ENCODE measurements at regions not wholly inside any gene's neighbourhood (a gene's known extent, or its start where the extent isn't known, plus 50 kb on each side); places are given as distances from the start of the nearest gene placed in this dataset.

- no peak for TF ChIP-seq EZH2 (IDR thresholded peaks at IDR 0.05)
- no peak for TF ChIP-seq POLR2AphosphoS5 (IDR thresholded peaks at IDR 0.05; ENCODE audit: borderline replicate concordance, low read depth, low read length)
- TF ChIP-seq FOXP2 (optimal IDR thresholded peaks at IDR 0.05; ENCODE audit: control extremely low read depth, extremely low read length, insufficient read depth) = no peak
Observed at GRCh38 chr1:218752126-218752525, 407.0 kb downstream of the TGFB2 start.
